Renal cortex interstitium (tissue), 11 donors: ENCODE measurements at regions not wholly inside any gene's neighbourhood (a gene's known extent, or its start where the extent isn't known, plus 50 kb on each side); places are given as distances from the start of the nearest gene placed in this dataset.
"Not testable (repeated sequence)": the region's sequence is repeated elsewhere in the genome, so short reads cannot be mapped to it uniquely, and the experiment has no call there.

Experiments
- DNase-seq, 11 donors: peaks; one replicate each; pipeline ENCODE4 v3.0.0-alpha.2; 2013; ENCODE audit warnings: low read depth in 9 of 11, low spot score in 4 of 11; ENCODE audit errors: extremely low read depth in 1 of 11

DNA sequence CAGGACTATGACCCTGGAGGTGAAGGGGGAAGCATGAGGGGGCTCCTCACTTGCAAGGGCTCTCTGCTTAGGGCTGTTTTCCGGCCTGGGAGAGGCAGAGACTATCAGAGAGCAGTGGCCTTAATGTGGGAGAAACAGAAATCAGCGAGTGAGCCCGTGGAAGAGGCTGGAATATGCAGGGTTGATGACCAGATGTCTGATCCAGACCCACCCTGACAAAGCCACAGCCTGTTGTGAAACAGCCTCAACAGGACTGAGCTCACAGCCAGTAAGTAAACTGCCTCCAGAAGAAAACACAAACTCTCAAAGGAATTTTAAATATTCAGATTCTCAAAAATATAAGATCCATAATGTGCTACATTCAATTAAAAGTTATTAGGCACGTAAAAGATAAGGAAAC, 213.7 kb downstream of the ATP6V0E2 start:
- DNase-seq, result not testable (repeated sequence)

GRCh38 chr7:150089139-150089538, 215.4 kb downstream of the ATP6V0E2 start:
- not testable (repeated sequence) for DNase-seq

- not testable (repeated sequence) for DNase-seq
Measured at GRCh38 chr7:150090776-150091175, 217.0 kb downstream of the ATP6V0E2 start.

GRCh38 chr7:150093897-150094296, 220.1 kb downstream of the ATP6V0E2 start:
- DNase-seq, result not testable (repeated sequence)

GRCh38 chr7:150096213-150096994, 222.6 kb downstream of the ATP6V0E2 start:
- not testable (repeated sequence) for DNase-seq

DNA sequence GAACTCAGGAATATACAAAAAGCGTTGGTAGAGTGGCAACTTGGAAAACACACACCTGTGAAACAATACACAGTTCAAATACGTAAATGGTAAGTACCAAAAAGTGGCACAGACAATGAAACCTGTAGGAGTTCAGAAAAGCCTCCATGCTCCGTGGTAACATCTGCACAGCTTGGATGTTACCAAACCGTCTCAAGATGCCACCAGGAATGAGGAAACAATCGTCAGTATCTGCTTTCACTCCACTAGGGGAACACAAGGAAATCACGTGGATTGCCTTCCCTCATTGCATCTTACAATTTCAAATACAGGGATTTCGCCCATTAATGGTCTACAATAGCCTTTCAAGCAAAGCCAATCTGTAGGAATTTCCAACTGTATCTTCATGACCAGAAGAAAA, 224.6 kb upstream of the LRRC61 start:
- not testable (repeated sequence) for DNase-seq

DNA sequence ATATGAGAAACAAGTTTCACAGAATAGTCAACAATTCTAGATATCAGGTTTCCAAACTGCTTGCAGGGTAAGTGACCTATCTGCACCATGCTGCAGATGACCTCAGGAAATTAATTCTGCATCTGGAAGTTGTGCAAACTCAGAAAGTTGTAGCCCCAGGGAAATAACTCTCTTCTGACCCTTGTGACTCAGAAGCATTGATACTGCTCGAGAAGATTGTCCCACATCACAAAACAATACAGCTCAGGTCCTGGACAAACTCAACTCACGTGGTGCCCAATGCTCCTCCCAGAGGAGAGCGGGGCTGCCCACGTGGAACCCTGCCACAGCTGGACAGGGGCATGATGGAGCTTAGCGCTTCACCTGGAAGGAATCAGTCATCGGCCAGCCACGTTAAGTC, 221.9 kb upstream of the LRRC61 start:
- not testable (repeated sequence) for DNase-seq

DNA sequence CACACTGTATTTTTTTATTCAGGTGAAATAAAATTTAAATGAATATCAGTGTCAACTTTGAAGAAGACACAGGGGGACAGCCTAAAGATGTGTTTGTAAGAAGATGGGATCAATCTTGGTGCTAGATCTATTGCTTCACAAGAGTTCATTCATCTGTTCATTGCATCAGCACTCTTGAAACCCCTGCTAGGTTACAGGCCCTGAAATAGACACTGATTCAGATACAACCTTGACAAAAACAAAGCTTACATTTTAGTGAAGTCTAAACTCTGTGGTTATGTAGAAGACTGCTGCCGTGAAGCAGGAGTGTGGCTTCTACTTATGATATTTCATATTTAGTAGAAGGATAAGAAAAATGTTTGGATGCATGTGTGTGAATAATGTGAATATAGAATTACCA, 215.9 kb upstream of the LRRC61 start:
- DNase-seq, result not testable (repeated sequence)

GRCh38 chr7:150110375-150110820, 212.8 kb upstream of the LRRC61 start:
- not testable (repeated sequence) for DNase-seq

GRCh38 chr7:150110882-150111281, 212.3 kb upstream of the LRRC61 start:
- not testable (repeated sequence) for DNase-seq

- not testable (repeated sequence) for DNase-seq
Measured at GRCh38 chr7:150111373-150112139, 211.6 kb upstream of the LRRC61 start.

GRCh38 chr7:150113301-150113700, 209.9 kb upstream of the LRRC61 start:
- DNase-seq, result not testable (repeated sequence)

DNA sequence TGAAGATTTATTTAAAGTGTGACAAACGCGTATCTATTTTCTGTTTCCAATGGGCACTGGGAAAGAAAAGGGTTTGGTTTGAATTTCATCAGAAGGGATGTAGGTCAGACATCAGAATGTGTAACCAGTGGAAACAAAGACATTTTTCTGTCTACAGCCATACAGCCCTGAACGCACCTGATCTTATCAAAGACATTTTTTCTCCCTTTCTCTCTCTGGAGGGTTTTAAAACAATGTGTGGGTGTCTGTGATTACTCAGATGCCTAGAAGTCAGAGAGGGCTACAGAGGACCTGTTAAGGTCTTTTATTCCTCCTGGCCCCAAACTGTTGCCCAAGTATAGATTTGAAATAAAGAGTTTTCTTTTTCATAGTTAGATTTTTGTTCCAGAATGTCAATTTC, 208.6 kb upstream of the LRRC61 start:
- DNase-seq, result not testable (repeated sequence)

DNA sequence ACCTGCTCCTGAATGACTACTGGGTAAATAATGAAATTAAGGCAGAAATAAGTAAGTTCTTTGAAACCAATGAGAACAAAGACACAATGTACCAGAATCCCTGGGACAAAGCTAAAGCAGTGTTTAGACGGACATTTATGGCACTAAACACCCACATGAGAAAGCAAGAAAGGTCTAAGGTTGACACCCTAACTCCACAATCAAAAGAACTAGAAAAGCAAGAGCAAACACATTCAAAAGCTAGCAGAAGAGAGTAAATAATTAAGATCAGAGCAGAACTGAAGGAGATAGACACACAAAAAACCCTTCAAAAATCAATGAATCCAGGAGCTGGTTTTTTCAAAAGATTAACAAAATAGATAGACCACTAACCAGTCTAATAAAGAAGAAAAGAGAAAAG, 203.2 kb upstream of the LRRC61 start:
- not testable (repeated sequence) for DNase-seq

DNA sequence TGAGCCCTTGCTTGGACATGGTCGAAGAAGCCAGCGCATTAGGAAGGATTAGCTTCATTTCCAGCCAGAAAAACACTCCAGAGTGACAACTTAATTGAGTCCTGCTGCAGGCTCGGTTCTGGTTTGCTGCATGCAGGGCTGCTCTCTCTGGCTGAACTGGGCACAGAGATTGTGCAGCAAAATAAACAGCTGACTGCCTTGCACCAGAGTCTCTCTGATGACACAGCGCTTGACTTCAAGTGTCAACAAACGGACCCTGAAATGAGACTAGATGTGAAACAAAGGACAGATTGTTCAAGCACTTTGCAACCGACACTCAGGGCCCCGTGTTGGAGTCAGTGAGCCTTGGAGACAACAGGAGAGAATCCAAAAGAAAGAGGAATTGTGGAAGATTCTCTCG, 197.3 kb upstream of the LRRC61 start:
- DNase-seq, result peak in 1 of 11 donors; percentile 19

DNA sequence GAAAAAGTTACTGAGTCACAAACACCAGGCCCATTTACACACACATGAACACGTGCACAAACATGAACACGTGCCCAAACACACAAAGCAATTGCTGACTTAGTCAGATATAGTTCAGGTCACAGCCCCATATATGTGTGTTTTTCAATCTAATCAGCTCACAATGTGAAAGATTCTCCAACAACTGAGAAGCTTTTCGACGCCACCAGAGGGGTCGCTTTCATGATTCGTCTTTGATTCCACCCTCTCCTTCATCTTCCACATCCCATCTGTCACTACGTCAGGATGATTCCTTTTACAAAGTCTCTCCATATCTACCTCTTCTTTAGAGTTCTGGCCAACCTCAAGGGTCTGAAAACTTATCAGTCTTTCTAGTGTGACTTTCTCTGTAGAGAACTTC, 188.7 kb upstream of the LRRC61 start:
- not testable (repeated sequence) for DNase-seq

- DNase-seq, result not testable (repeated sequence)
Measured at GRCh38 chr7:150135620-150136190, 187.4 kb upstream of the LRRC61 start.

GRCh38 chr7:150139840-150140239, 183.3 kb upstream of the LRRC61 start:
- not testable (repeated sequence) for DNase-seq

DNA sequence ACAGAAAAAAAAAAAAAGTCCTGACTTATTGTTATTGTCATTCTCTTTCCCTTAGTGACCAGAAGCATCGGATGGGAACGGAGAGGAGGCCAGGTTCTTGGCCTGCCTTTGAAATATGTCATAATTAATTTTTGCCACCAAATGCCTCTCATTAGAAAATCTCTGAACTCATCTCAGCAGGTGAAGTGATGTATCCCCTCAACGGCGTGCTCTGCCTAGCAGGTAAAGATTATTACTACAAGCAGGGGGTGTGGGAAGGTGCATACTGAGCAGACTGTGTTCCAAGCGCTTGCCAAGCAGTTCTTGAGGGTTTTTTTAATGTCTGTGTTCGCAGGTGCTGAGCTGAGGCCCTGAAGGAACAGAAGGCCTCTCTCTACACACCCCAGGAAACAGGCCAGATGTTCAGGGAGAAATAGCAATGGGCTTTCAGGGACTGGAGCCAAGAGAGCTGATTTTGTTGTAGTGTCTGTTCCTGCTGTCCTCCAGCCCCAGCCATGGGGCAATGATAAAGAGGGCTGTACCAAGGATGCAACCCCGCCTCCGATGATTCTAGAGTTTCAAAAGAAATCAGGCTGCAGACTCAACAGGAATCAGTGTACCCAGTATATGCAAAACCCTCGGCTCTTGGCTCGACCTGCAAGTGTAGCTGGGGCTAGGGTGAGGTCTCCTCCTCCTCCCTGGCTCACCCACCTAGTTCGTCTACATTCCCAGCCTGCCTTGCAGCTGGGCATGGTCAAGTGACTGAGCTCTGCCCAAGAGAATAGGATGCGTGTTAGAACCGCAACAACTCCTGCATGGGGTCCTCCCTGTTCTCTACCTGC, 181.4 kb upstream of the LRRC61 start:
- DNase-seq, result not testable (repeated sequence)
